HG03378 (cell line): ENCODE measurements at regions not wholly inside any gene's neighbourhood (a gene's known extent, or its start where the extent isn't known, plus 50 kb on each side); places are given as distances from the start of the nearest gene placed in this dataset.

Source experiments
- ATAC-seq: cut with Tn5 transposase; IDR thresholded peaks from one replicate; pipeline ENCODE4 v1.9.1; 2021; ENCODE audit warnings: mild to moderate bottlenecking, moderate library complexity; ENCODE audit not compliant: unreplicated experiment

GRCh38 chr15:66848116-66848515 lies 146.1 kb downstream of the SMAD6 start:
- ATAC-seq, result no peak

- ATAC-seq, result no peak
Measured at GRCh38 chr15:66848686-66849392, 146.8 kb downstream of the SMAD6 start.

GRCh38 chr15:66849393-66849745 lies 147.3 kb downstream of the SMAD6 start:
- no peak for ATAC-seq

GRCh38 chr15:66849746-66850077 lies 147.7 kb downstream of the SMAD6 start:
- no peak for ATAC-seq

GRCh38 chr15:66850078-66850991 lies 148.3 kb downstream of the SMAD6 start:
- ATAC-seq, result no peak

GRCh38 chr15:66850996-66851310 lies 148.9 kb downstream of the SMAD6 start:
- ATAC-seq, result no peak

- ATAC-seq, result no peak
Measured at GRCh38 chr15:66851311-66852063, 149.5 kb downstream of the SMAD6 start.

- ATAC-seq, result no peak
Measured at GRCh38 chr15:66852064-66852905, 150.2 kb downstream of the SMAD6 start.

GRCh38 chr15:66854012-66854965 lies 152.3 kb downstream of the SMAD6 start:
- ATAC-seq, result no peak

- ATAC-seq, result no peak
Measured at GRCh38 chr15:66855041-66855440, 153.0 kb downstream of the SMAD6 start.

GRCh38 chr15:66857694-66858093 lies 155.7 kb downstream of the SMAD6 start:
- ATAC-seq, result no peak

GRCh38 chr15:66858423-66859207 lies 156.6 kb downstream of the SMAD6 start:
- no peak for ATAC-seq

GRCh38 chr15:66859688-66860253 lies 157.7 kb downstream of the SMAD6 start:
- no peak for ATAC-seq

- ATAC-seq, result no peak
Measured at GRCh38 chr15:66860844-66861243, 158.8 kb downstream of the SMAD6 start.

GRCh38 chr15:66862111-66862939 lies 160.3 kb downstream of the SMAD6 start:
- ATAC-seq, result no peak

- ATAC-seq, result no peak
Measured at GRCh38 chr15:66862940-66863335, 160.9 kb downstream of the SMAD6 start.

- no peak for ATAC-seq
Measured at GRCh38 chr15:66863390-66864085, 161.5 kb downstream of the SMAD6 start.
